GM18951 (cell line): ENCODE measurements at regions not wholly inside any gene's neighbourhood (a gene's known extent, or its start where the extent isn't known, plus 50 kb on each side); places are given as distances from the start of the nearest gene placed in this dataset.

Experiments used
- POLR2A ChIP-seq: IDR thresholded peaks from 4 replicates; pipeline ENCODE4 v1.6.1; 2011; ENCODE audit warnings: mild to moderate bottlenecking; ENCODE audit not compliant: insufficient read length, insufficient read depth; ENCODE audit errors: extremely low read depth
- in situ Hi-C: fragments of 300-500 bp; cut with MboI; formaldehyde crosslinking; loops from one replicate; pipeline ENCODE4 v1.12.0; 2022; ENCODE audit warnings: low sequenced_read_pairs, mixed read lengths, inconsistent platforms; ENCODE audit not compliant: unreplicated experiment

DNA sequence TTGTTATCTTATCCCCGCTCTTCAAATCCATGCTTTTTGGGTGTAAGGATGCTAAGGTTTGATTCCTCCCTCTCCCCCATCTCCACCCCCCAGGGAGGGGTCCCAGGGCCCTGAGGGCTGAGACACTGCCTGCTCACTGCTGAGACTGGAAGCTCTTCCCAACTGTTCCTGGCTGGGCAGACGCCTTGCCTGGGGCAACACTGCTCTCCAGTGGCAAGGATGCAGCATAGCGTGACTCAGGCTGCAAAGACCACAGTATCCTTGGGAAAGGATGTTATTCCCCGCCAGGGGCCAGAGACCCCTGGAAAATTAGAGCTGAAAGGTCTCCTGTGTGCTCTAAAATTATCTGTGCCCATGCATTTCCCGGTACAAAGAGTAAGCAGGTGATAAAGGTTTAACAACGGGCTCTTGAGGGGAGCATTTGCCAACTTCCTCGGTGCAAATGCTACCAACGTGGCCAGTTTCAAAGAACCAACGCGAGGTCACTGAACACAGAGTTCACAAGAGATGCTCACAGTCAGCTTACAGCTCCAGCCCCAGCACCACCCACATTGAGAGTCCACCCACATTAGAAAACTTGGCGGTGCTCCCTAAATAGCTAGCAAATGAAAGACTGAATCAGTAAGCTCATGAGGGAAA, 271.9 kb downstream of the NSG2 start:
- in situ Hi-C loops: loop anchor here (25.0 kb wide), 1 partner anchor 705 kb away; the partner anchor contains the start of gene BOD1
- TF ChIP-seq POLR2A: no peak

DNA sequence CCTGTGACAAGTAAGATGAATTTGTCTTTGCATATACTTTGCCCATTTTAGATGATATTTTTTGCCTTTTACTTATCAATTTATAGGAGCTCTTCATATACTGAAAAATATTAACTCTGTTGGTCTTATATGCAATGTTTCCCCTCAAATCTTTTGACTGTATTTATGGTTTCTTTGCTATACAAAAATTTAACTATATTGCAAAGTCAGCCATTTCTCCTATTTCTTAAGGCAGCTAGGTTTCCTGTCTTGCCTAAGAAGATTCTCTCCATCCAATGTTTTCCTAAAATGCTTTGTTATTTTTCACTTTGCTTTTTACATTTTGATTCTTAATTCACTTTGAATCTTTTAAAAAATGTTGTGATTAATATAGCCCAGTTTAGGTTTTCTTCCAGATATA, 273.1 kb downstream of the NSG2 start:
- in situ Hi-C loops: loop anchor here (25.0 kb wide), 1 partner anchor 706 kb away; the partner anchor contains the start of gene BOD1
- TF ChIP-seq POLR2A: no peak

DNA sequence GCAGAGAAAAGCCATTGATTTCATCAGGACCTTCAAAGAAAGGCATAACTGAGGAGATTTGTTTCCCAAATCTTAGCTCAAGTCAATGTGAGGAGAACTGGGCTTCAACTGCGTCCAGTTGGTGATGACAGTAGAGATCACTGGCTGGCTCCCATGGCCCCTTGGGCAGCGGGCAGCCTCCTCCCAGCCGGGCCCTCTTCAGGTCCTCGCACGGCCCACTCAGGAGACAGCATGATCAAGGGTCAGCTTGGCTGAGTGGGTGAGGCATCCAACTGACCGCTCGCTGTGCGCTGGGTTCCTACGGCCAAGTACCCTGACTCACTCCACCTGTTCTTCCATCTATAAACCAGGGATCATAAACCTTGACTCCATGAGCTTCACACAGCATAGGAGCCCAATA, 274.0 kb downstream of the NSG2 start:
- in situ Hi-C loops: loop anchor here (25.0 kb wide), 1 partner anchor 707 kb away; the partner anchor contains the start of gene BOD1
- TF ChIP-seq POLR2A: no peak

DNA sequence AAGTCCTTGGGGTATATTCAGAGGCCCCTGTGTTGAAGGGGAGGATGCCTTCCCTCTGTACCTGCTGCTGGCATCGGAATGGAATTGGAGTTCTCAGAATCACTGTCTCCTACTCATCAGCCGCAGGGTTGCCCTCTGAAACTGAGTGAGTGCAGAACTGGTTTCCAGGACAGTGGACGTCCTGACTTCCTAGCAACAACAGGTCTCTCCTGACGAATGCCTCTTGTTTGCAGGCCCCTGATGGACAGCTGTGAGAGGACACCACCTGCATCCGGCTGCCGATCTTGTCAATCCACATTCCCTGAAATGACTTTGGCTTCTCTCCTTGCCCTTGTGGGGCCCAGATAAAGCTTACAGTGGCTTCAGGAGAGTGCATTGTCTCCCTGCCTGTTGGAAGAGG, 274.5 kb downstream of the NSG2 start:
- in situ Hi-C loops: loop anchor here (25.0 kb wide), 1 partner anchor 708 kb away; the partner anchor contains the start of gene BOD1
- no peak for TF ChIP-seq POLR2A

DNA sequence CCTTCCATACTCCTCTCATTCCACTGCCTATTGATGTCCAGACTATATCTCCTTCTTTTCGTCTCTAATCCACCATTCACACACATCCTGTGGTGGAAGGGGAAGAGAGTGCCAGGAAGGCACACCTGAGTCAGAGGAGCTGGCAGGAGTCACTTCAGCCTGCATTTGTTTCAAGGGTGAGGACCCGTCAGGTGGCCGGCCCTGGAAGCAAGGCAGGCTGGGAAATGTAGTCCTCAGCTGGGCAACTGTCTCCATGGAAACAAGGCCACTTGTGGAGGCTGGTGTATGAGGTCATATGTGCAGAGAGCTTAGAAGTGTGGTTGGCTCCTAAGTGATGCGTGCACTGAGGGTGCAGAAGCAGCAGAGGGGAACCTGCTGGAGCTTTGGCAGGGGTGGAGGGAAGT, 278.4 kb downstream of the NSG2 start:
- in situ Hi-C loops: loop anchor here (25.0 kb wide), 1 partner anchor 712 kb away; the partner anchor contains the start of gene BOD1

DNA sequence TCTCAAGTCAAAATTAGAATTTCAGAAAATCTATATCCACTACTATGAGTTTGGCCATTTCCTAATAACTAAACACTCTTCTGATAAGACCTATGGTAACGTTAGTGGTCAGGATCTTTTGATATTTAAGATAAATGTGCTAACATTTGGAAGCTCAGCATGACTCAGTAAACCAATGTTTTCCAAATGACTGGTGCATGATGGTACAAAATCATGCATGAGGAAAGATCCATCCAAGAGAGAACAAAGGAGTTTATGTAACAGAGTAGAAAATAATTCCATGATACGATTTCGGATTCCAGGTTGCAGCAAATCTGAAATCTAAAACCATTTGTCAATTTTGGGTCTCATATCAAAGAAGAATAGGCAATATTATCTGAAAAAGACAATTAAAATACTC, 279.2 kb downstream of the NSG2 start:
- in situ Hi-C loops: loop anchor here (25.0 kb wide), 1 partner anchor 712 kb away; the partner anchor contains the start of gene BOD1

More for the DNA sequence above, 278.4 kb downstream of the NSG2 start:
- TF ChIP-seq POLR2A: no peak

DNA sequence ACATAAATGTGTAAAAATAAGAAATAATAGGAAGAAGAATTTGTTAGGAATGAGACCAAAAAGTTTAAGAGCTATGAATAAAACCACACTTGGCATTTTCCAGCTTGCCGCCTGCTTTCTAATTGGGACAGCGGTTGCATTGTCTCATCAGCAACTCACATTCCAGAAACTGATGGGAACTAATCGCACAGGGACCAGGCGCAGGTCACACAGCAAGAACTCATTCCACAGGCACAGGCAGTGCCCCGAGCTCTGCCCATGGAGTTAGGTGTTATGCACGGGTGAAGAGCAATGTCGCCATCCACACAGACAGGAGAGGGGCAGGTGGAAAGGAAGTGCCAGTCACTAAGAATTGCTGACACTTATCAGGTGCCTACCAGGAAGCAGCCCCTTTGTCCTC, 279.9 kb downstream of the NSG2 start:
- in situ Hi-C loops: no loop called here
- TF ChIP-seq POLR2A: no peak

More for the DNA sequence above, 279.2 kb downstream of the NSG2 start:
- TF ChIP-seq POLR2A: no peak

DNA sequence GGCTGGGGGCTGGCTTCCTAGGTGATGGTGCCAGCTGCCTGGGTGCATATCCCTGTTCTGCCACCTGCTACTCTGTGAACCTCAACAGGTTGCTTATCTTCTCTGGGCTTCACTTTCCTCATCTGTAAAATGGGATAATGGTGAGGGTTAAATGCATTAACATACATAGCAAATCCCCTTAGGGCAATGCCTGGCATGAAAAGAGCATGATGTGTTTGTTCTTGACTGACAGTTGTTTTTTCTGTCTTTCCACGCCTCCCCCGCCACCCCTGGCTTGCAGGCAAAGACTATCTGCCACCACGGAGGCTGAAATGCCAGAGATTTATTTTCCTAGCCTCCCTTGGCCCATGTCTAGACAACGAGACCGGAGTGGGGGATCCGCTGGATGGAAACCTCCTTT, 280.5 kb downstream of the NSG2 start:
- no peak for TF ChIP-seq POLR2A
- in situ Hi-C loops: no loop called here

DNA sequence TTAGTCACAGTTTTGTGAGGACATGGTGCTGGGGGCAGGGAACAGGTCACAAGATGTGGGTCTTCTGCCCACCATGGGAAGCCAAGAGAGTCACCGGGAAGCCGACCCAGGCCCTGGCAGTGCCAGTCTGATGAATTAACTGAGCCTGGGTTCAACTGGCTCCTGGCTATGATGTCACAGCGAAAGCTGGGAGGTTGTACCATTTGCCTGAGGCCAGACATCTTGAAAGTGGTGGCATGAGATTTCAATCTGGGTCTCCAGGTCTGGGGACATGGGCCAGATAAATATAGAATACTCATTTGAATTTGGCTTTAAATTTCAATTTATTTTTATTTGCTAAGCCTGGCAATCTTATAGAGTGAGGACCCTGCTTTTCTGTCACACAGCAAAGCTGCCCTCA, 280.9 kb downstream of the NSG2 start:
- TF ChIP-seq POLR2A: no peak
- in situ Hi-C loops: no loop called here

DNA sequence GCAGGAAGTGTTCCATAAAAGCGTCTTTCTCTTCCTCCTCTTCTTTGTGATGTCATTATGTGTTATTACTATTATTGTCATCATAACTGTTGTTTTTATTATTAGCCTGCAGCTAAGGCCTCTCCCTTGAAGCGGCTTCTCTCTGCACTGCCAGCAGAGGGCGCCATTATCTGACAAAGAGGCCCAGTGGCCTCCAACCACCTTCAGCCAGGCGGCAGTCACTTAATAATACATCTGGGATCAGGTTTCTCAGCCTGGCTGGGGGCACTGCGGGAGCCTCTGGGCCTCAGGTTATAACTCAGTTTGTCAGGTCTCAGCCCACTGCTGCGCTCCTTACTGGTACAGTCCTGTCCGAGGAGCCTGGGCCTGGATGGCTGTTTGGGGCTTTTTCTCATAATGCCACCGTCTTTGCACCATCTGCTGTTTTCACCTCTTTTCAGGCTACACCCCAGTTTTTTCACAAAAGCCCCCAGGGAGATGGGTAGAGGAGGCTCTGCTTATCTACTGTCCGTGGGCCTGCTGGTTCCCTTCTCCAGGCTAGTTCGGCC, 281.9 kb downstream of the NSG2 start:
- no peak for TF ChIP-seq POLR2A
- in situ Hi-C loops: no loop called here

DNA sequence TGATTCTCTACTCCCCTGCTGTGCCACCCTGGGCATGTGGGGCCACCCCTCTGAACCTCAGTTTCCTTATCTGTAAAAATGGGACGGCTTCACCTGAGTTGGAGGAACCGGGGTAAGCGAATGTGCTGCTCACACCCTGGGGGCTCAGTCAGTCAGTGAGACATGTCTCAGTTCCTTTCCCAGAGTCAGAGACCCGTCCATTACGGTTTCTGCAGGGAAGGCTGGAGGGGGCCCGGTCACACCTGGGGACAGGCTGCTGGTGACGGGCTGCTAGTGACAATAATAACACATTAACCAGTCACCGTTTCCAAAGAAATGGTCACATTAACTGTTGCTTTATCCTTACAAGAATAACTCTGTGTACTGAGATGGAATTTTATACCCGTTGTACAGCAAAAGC, 282.4 kb downstream of the NSG2 start:
- TF ChIP-seq POLR2A: no peak
- in situ Hi-C loops: no loop called here

DNA sequence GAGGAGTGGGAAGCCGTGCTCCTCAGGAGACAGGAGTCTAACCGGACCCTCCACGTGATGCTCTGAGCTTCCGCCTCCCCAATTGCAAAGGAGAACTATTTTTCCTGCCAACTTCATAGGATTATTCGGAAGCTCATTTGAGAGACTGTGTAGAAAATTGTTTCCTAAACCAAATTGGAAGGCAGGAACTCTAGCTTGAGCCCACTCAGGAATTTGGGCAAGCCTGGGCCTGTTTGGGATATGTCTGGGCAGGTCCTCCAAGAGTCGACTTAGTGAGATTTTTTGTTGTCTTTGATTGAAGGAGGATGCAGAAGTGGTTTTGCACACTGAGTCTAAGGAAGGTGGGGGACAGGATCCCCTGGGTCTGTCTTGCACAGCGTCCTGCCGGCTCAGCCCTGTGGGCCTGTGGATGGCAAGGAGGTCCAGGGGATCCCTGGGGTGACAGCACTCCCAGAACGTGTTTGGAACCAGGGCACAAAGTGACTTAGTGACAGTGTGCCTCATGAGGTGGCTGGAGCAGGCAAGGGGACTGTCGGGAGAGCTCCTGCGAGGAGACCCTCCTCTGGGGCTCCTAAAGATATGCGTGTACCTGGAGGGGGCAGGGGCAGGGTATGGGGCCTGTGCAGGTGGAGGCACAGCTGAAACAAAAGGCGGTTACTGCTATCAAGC, 283.3 kb downstream of the NSG2 start:
- no peak for TF ChIP-seq POLR2A
- in situ Hi-C loops: no loop called here

DNA sequence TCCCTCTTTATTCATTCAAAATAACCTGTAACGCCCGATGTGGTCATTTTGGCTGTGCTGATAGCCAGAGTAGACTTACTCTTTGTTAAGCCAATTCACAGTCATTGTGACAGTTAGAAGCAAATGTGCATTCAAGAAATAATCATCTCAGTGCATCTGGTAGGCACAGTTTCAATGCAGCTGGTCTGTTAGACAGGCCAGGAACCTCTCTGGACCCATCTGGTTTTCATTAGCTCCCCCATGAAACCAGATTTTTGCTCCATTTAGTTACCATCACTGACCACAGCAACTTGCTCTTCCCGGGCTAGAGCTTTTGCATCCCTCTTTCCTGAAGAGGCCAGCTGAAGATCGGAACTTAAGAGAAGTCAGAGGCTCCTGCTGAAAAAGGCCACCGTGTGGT, 284.2 kb downstream of the NSG2 start:
- in situ Hi-C loops: no loop called here
- TF ChIP-seq POLR2A: no peak

DNA sequence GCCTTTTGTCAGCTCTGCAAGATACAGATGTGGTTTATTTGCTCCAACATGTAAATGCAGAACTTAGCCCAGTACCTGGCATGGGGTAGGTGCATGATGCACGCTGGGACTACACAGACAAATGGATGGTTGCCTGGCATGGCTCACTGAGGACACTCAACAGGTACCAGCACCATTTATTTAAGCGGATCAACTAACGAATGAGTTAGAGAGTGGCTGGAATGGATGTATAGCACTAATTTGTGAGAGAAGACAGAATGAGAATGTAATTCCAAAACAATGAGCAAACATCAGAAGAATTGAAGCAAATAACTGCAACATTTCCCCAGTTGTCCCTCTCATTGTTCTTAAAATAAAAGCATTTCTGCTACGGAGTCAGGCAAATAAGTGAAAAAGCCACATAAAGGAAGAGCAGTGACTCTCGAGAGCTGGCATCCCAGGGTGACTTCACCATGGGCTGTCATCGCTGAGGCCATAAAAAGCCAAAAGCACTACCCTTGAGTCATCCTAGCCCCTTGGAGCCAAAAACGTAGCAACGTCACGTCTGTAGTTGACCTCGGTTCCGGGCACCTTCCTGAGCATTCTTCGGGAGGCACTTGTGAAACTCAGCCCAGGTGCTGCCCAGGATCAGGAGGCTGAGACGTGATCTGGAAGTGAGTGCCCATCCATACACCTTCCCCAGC, 290.3 kb downstream of the NSG2 start:
- in situ Hi-C loops: no loop called here
- TF ChIP-seq POLR2A: no peak

DNA sequence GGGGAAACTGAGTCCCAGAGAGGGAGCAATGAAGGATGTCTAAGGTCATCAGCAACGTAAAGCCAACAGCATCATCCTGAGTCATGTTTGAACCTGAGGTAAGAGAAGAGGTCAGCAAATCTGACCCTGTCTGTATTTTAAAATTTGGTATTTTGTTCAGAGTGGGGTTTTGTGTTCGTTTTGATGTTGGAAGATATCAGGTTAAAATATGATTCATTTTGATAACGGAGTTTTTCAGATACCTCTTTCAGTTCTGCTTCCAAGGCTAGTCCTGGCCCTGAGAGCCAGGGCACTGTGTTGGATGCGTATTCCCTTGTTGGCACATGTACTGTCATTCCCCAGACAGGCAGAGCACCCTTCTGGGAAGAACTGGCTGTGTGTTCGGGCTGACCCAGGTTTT, 291.0 kb downstream of the NSG2 start:
- in situ Hi-C loops: no loop called here
- TF ChIP-seq POLR2A: no peak
